H1 (cell line): ENCODE measurements at regions not wholly inside any gene's neighbourhood (a gene's known extent, or its start where the extent isn't known, plus 50 kb on each side); places are given as distances from the start of the nearest gene placed in this dataset.

Experiments used
- CTCF ChIA-PET: fragments of 300-600 bp; sonication (Branson Sonifier 250); formaldehyde crosslinking; loops from one replicate; lab custom pipeline; 2021; ENCODE audit not compliant: partially characterized antibody; lab: Charles Lee
- POLR2A ChIA-PET: fragments of 300-600 bp; sonication (Branson Sonifier 250); formaldehyde crosslinking; loops from one replicate; lab custom pipeline; 2021; ENCODE audit warnings: inconsistent platforms; ENCODE audit not compliant: partially characterized antibody; lab: Charles Lee
- DNase-seq, 2 experiments: peaks; one replicate each; pipeline versions ENCODE4 v3.0.0 to v3.0.0-alpha.2; 2010 to 2022; ENCODE audit warnings: low spot score in 2 of 2, low read depth in 1 of 2, mixed read lengths in 1 of 2
- FAIRE-seq: peaks from 2 replicates; lab custom pipeline; 2011; peaks lifted over from hg19 to GRCh38; lab: Jason Lieb, UNC
- H2AFZ ChIP-seq: 2 replicates; pipeline ENCODE4 v1.8.1; 2012; ENCODE audit warnings: low read length, inconsistent platforms
- H2AK5ac ChIP-seq: 2 replicates; pipeline ENCODE4 v1.6.1; 2013; ENCODE audit warnings: low read depth, low read length
- H2BK120ac ChIP-seq: replicated peaks from 2 replicates; pipeline ENCODE3; 2013; ENCODE audit warnings: low read depth, low read length, inconsistent platforms
- H2BK12ac ChIP-seq: 2 replicates; pipeline ENCODE4 v1.6.1; 2013; ENCODE audit warnings: low read depth, low read length
- H2BK15ac ChIP-seq: 2 replicates; pipeline ENCODE4 v1.6.1; 2013; ENCODE audit warnings: low read length
- H2BK20ac ChIP-seq: 2 replicates; pipeline ENCODE4 v1.6.1; 2013; ENCODE audit warnings: low read length
- H2BK5ac ChIP-seq: 2 replicates; pipeline ENCODE4 v1.6.1; 2013; ENCODE audit warnings: low read depth, low read length
- H3K14ac ChIP-seq: 2 replicates; pipeline ENCODE4 v1.6.1; 2013; ENCODE audit warnings: inconsistent platforms; ENCODE audit not compliant: insufficient read length
- H3K18ac ChIP-seq: 2 replicates; pipeline ENCODE4 v1.6.1; 2013; ENCODE audit warnings: low read length; ENCODE audit errors: extremely low read depth
- H3K23ac ChIP-seq: 2 replicates; pipeline ENCODE4 v1.6.1; 2013; ENCODE audit warnings: inconsistent platforms; ENCODE audit not compliant: insufficient read length
- H3K23me2 ChIP-seq: 2 replicates; pipeline ENCODE4 v1.6.1; 2013; ENCODE audit warnings: low read depth, low read length
- H3K27ac ChIP-seq: 2 replicates; pipeline ENCODE4 v1.6.1; 2011; ENCODE audit warnings: low read depth, low read length, inconsistent platforms
- H3K27me3 ChIP-seq, 4 experiments: replicated peaks in 1 of 4; 1 replicate in 1 of 4; 2 replicates in 3 of 4; pipeline versions ENCODE4 v1.6.1 to v1.8.1; 2011 to 2013; ENCODE audit warnings: low read length in 3 of 4, mild to moderate bottlenecking in 3 of 4, inconsistent platforms in 2 of 4, mixed read lengths in 2 of 4, moderate library complexity in 1 of 4; ENCODE audit not compliant: control insufficient read depth in 3 of 4, insufficient read depth in 3 of 4; ENCODE audit errors: extremely low read depth in 1 of 4
- H3K36me3 ChIP-seq, 4 experiments: 2 replicates each; pipeline versions ENCODE4 v1.6.1 to v1.8.1; 2011 to 2013; ENCODE audit warnings: mild to moderate bottlenecking in 4 of 4, low read length in 3 of 4, moderate library complexity in 2 of 4, control low read depth in 1 of 4, inconsistent platforms in 1 of 4; ENCODE audit not compliant: insufficient read depth in 4 of 4, control insufficient read depth in 2 of 4
- H3K4ac ChIP-seq: replicated peaks from 2 replicates; pipeline ENCODE3; 2013; ENCODE audit warnings: low read length, low read depth, mixed read lengths, inconsistent platforms; ENCODE audit not compliant: insufficient read length
- H3K4me1 ChIP-seq, 4 experiments: replicated peaks in 1 of 4; 1 replicate in 1 of 4; 2 replicates in 3 of 4; pipeline versions ENCODE4 v1.6.1 to v1.8.1; 2011 to 2013; ENCODE audit warnings: low read length in 3 of 4, inconsistent platforms in 2 of 4, mixed read lengths in 1 of 4; ENCODE audit not compliant: insufficient read depth in 4 of 4, control insufficient read depth in 3 of 4
- H3K4me2 ChIP-seq, 2 experiments: 2 replicates each; pipeline versions ENCODE4 v1.6.1 to v1.8.1; 2011 to 2013; ENCODE audit warnings: low read depth in 2 of 2, low read length in 2 of 2, control low read depth in 1 of 2, inconsistent platforms in 1 of 2, mild to moderate bottlenecking in 1 of 2; ENCODE audit not compliant: insufficient read depth in 1 of 2
- H3K4me3 ChIP-seq, 4 experiments: fragments of 200-600, 300-600 bp in 1 of 4; sonication (generic), shearing (Covaris generic), sonication (Bioruptor Twin) in 1 of 4; 2 replicates each; pipeline versions ENCODE4 v1.5.1 to v1.8.1; 2011 to 2016; ENCODE audit warnings: low read length in 4 of 4, low read depth in 3 of 4, control low read depth in 2 of 4, inconsistent platforms in 2 of 4, mild to moderate bottlenecking in 2 of 4, mixed read lengths in 1 of 4, moderate library complexity in 1 of 4; ENCODE audit not compliant: insufficient read depth in 2 of 4; ENCODE audit errors: extremely low read depth in 1 of 4
- H3K56ac ChIP-seq: replicated peaks from 2 replicates; pipeline ENCODE3; 2013; ENCODE audit warnings: low read depth, mild to moderate bottlenecking, mixed read lengths, low read length, inconsistent platforms; ENCODE audit not compliant: insufficient read length
- H3K79me1 ChIP-seq: 2 replicates; pipeline ENCODE4 v1.6.1; 2013; ENCODE audit warnings: low read depth, low read length, control low read depth
- H3K79me2 ChIP-seq, 2 experiments: 2 replicates each; pipeline versions ENCODE4 v1.6.1 to v1.8.1; 2012 to 2013; ENCODE audit warnings: low read length in 2 of 2, mild to moderate bottlenecking in 2 of 2, inconsistent platforms in 1 of 2; ENCODE audit not compliant: insufficient read depth in 2 of 2, control insufficient read depth in 1 of 2
- H3K9ac ChIP-seq, 4 experiments: replicated peaks in 1 of 4; 1 replicate in 1 of 4; 2 replicates in 3 of 4; pipeline versions ENCODE4 v1.6.1 to v1.8.1; 2011 to 2013; ENCODE audit warnings: low read depth in 3 of 4, low read length in 3 of 4, control low read depth in 2 of 4, mild to moderate bottlenecking in 2 of 4, moderate library complexity in 2 of 4, inconsistent platforms in 1 of 4; ENCODE audit errors: extremely low read depth in 1 of 4
- H3K9me3 ChIP-seq, 2 experiments: 2 replicates each; pipeline versions ENCODE4 v1.6.1 to v1.8.1; 2012 to 2013; ENCODE audit warnings: mild to moderate bottlenecking in 2 of 2, moderate library complexity in 2 of 2, control low read depth in 1 of 2, inconsistent platforms in 1 of 2, low read depth in 1 of 2, low read length in 1 of 2, mixed read lengths in 1 of 2; ENCODE audit not compliant: insufficient read depth in 2 of 2
- H4K20me1 ChIP-seq, 2 experiments: replicated peaks in 1 of 2; 2 replicates each; pipeline versions ENCODE3 to v1.8.1; 2011 to 2013; ENCODE audit warnings: inconsistent platforms in 2 of 2, low read length in 2 of 2, mild to moderate bottlenecking in 1 of 2; ENCODE audit not compliant: insufficient read depth in 2 of 2, control insufficient read depth in 1 of 2
- H4K5ac ChIP-seq: 2 replicates; pipeline ENCODE4 v1.6.1; 2013; ENCODE audit warnings: low read length, low read depth, mixed read lengths, inconsistent platforms; ENCODE audit not compliant: insufficient read length
- H4K8ac ChIP-seq: 2 replicates; pipeline ENCODE4 v1.8.0; 2013; ENCODE audit warnings: mild to moderate bottlenecking, moderate library complexity, low read length, inconsistent platforms; ENCODE audit not compliant: insufficient read depth; ENCODE audit errors: extremely low read depth
- H4K91ac ChIP-seq: replicated peaks from 2 replicates; pipeline ENCODE3; 2013; ENCODE audit warnings: low read length, mixed read lengths, inconsistent platforms; ENCODE audit not compliant: insufficient read length
- BACH1 ChIP-seq: IDR thresholded peaks from 2 replicates; pipeline ENCODE4 v1.6.1; 2012; ENCODE audit warnings: low read length, improper control_type of control experiment
- WGBS, 2 experiments: shearing (Covaris generic) in 1 of 2; methylation state at CpG; one replicate each; pipeline versions ENCODE4 v1.1.6 to v1.1.7; 2013 to 2015; ENCODE audit warnings: low lambda C conversion rate in 2 of 2, mixed read lengths in 2 of 2, inconsistent platforms in 1 of 2, low coverage in 1 of 2, missing lambda C conversion rate in 1 of 2; ENCODE audit not compliant: insufficient replicate concordance in 2 of 2, insufficient coverage in 1 of 2, insufficient read length in 1 of 2; ENCODE audit errors: extremely low coverage in 1 of 2, missing lambda C conversion rate in 1 of 2; 5-methylcytosine and 5-hydroxymethylcytosine counted together

GRCh38 chrX:122913764-122914163 lies 270.3 kb upstream of the GRIA3 start:
- Histone ChIP-seq H3K9ac (no peak overlapping the region), H3K27me3 (no peaks in the 10 kb centered on the region), H3K18ac (no peak overlapping the region), H2BK12ac (no peak overlapping the region), H3K9me3 (no peaks in the 10 kb centered on the region; a peak in 1 of 4 replicates), H4K20me1 (no peaks in the 10 kb centered on the region), H3K79me1 (no peaks in the 10 kb centered on the region), H2BK20ac (no peak overlapping the region), H3K56ac (no peak overlapping the region), H4K91ac (no peak overlapping the region), H3K14ac (no peak overlapping the region), H3K4me2 (no peak overlapping the region), H3K36me3 (no peaks in the 10 kb centered on the region), H3K23me2 (no peaks in the 10 kb centered on the region), H2AFZ (no peak overlapping the region), H3K23ac (no peak overlapping the region), H3K4ac (no peak overlapping the region), H3K27ac (no peak overlapping the region), H3K4me3 (no peak overlapping the region), H2AK5ac (no peak overlapping the region), H2BK5ac (no peak overlapping the region), H4K5ac (no peak overlapping the region), H3K79me2 (no peaks in the 10 kb centered on the region), H3K4me1 (no peaks in the 10 kb centered on the region)
- DNase-seq (no peak), FAIRE-seq (no peak)
- ChIA-PET POLR2A (no interaction called here), CTCF (no interaction called here)
- TF ChIP-seq BACH1, result no peak
- TF ChIP-seq, all 59 proteins: peak for 0
- no peak overlapping the region for H2BK15ac ChIP-seq
- no peak overlapping the region for H2BK120ac ChIP-seq
- H4K8ac ChIP-seq, result no peak overlapping the region
- 100% methylated on average over 1 of the region's 1 CpG; no CpG with 5 or more reads in 1 of the 2 experiments for WGBS, 2 experiments
